ENCODE measurements at regions not wholly inside any gene's neighbourhood (a gene's known extent, or its start where the extent isn't known, plus 50 kb on each side); places are given as distances from the start of the nearest gene placed in this dataset.
A peak's percentile ranks its signal among the peaks of the same experiment; 100 is the strongest.

GRCh38 chr9:1331546-1332038 is 281.4 kb downstream of the DMRT2 start:
- no peak for DNase-seq (ENCODE audit: low spot score in 2 of 2)
- H3K27ac ChIP-seq, result no peak overlapping the region
- H3K36me3 ChIP-seq, result no peaks in the 10 kb centered on the region
- H3K4me3 ChIP-seq, result no peak overlapping the region
- no peaks in the 10 kb centered on the region for H3K9me3 ChIP-seq
- no peaks in the 10 kb centered on the region for H3K4me1 ChIP-seq
- intact Hi-C loops (cut with DNase I; ENCODE audit: low total_unique reads), result no loop called here
- no peaks in the 10 kb centered on the region for H3K27me3 ChIP-seq
- TF ChIP-seq POLR2AphosphoS5 (IDR thresholded peaks at IDR 0.05) (peak in 1 of 3 donors; percentile 27), POLR2A (IDR thresholded peaks at IDR 0.05) (no peak), CTCF (IDR thresholded peaks at IDR 0.05) (no peak)

- DNase-seq (ENCODE audit: low spot score in 2 of 2), result no peak
- intact Hi-C loops (cut with DNase I; ENCODE audit: low total_unique reads), result no loop called here
- TF ChIP-seq CTCF (IDR thresholded peaks at IDR 0.05) (no peak), POLR2A (IDR thresholded peaks at IDR 0.05) (no peak), POLR2AphosphoS5 (IDR thresholded peaks at IDR 0.05) (no peak)
- no peak overlapping the region for H3K4me3 ChIP-seq
- no peaks in the 10 kb centered on the region for H3K27me3 ChIP-seq
- no peaks in the 10 kb centered on the region for H3K36me3 ChIP-seq
- no peaks in the 10 kb centered on the region for H3K9me3 ChIP-seq
- H3K27ac ChIP-seq, result no peak overlapping the region
- H3K4me1 ChIP-seq, result no peaks in the 10 kb centered on the region
Observed at GRCh38 chr9:1332156-1332555, 282.0 kb downstream of the DMRT2 start.

GRCh38 chr9:1335174-1335573 is 285.0 kb downstream of the DMRT2 start:
- intact Hi-C loops (cut with DNase I; ENCODE audit: low total_unique reads), result no loop called here
- no peaks in the 10 kb centered on the region for H3K36me3 ChIP-seq

GRCh38 chr9:1337169-1337568 is 287.0 kb downstream of the DMRT2 start:
- Histone ChIP-seq H3K9me3 (no peaks in the 10 kb centered on the region), H3K27ac (no peak overlapping the region), H3K36me3 (no peaks in the 10 kb centered on the region), H3K4me3 (no peak overlapping the region), H3K4me1 (no peaks in the 10 kb centered on the region), H3K27me3 (no peaks in the 10 kb centered on the region)
- intact Hi-C loops (cut with DNase I; ENCODE audit: low total_unique reads), result no loop called here
- no peak for TF ChIP-seq POLR2A (IDR thresholded peaks at IDR 0.05)
- no peak for TF ChIP-seq POLR2AphosphoS5 (IDR thresholded peaks at IDR 0.05)
- no peak for TF ChIP-seq CTCF (IDR thresholded peaks at IDR 0.05)
- DNase-seq (ENCODE audit: low spot score in 2 of 2), result peak in 1 of 2 donors; percentile 35

More at GRCh38 chr9:1335174-1335573, 285.0 kb downstream of the DMRT2 start:
- Histone ChIP-seq H3K4me3 (no peak overlapping the region), H3K4me1 (no peaks in the 10 kb centered on the region), H3K9me3 (no peaks in the 10 kb centered on the region), H3K27ac (no peak overlapping the region), H3K27me3 (no peaks in the 10 kb centered on the region)
- no peak for DNase-seq (ENCODE audit: low spot score in 2 of 2)
- TF ChIP-seq POLR2AphosphoS5 (IDR thresholded peaks at IDR 0.05), result no peak
- TF ChIP-seq POLR2A (IDR thresholded peaks at IDR 0.05), result no peak
- TF ChIP-seq CTCF (IDR thresholded peaks at IDR 0.05), result no peak

GRCh38 chr9:1340390-1340789 is 290.2 kb downstream of the DMRT2 start:
- H3K4me3 ChIP-seq, result no peak overlapping the region
- intact Hi-C loops (cut with DNase I; ENCODE audit: low total_unique reads), result no loop called here
- no peaks in the 10 kb centered on the region for H3K4me1 ChIP-seq
- H3K36me3 ChIP-seq, result no peaks in the 10 kb centered on the region
- TF ChIP-seq CTCF (IDR thresholded peaks at IDR 0.05), result no peak
- TF ChIP-seq POLR2A (IDR thresholded peaks at IDR 0.05), result no peak
- no peak for TF ChIP-seq POLR2AphosphoS5 (IDR thresholded peaks at IDR 0.05)
- no peak for DNase-seq (ENCODE audit: low spot score in 2 of 2)
- H3K27ac ChIP-seq, result no peak overlapping the region
- H3K9me3 ChIP-seq, result no peaks in the 10 kb centered on the region
- no peaks in the 10 kb centered on the region for H3K27me3 ChIP-seq
